Frontal cortex (tissue), 3 donors: ENCODE measurements at regions not wholly inside any gene's neighbourhood (a gene's known extent, or its start where the extent isn't known, plus 50 kb on each side); places are given as distances from the start of the nearest gene placed in this dataset.
A peak's percentile ranks its signal among the peaks of the same experiment; 100 is the strongest.

Source experiments
- DNase-seq, 2 donors: peaks; one replicate each; pipeline ENCODE4 v3.0.0; 2012; ENCODE audit warnings: low spot score in 2 of 2
- FAIRE-seq: peaks from 2 replicates; lab custom pipeline; 2012; peaks lifted over from hg19 to GRCh38; lab: Jason Lieb, UNC
- donor health status: control.
- donor health status: control.
- donor health status: control.

DNA sequence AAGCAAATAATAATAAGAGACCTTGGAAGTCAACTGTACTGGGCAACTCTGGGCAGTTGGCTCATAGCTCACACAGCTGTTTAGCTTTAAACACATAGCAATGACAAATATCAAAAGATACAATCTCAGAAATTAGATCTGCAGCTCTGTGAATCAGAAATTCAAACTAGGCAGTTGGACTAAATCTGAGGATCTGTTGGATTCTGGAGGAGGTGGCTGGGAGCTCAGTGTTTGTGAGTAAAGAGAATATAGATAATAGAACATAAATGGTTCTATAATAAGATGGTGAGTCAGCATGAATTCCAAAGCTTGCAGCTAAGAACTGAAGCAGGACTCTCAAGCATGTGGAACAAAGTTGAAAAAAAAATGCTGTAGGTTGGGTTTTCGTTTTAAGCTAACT, 1949.4 kb upstream of the SEL1L start:
- no peak for DNase-seq
- no peak for FAIRE-seq

- no peak for DNase-seq
- no peak for FAIRE-seq
Observed at GRCh38 chr14:83485591-83485990, 1951.9 kb upstream of the SEL1L start.

DNA sequence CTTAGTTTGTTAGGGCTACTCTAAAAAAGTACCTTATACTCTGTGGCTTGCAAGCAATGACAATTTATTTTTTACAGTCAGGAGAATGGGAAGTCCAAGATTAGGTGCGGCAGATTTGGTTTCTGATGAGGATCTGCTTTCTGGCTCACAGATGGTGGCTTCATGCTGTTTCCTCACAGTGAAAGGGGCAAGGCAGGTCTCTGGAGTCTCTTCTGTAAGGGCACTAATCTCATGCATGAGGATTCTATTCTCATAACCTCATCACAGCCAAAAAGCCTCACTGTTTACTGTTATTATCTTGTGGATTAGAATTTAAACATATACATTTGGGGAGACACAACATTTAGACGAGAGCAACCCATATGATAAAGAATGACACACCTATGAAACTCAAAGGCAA, 1957.4 kb upstream of the SEL1L start:
- FAIRE-seq (no peak), DNase-seq (no peak)

DNA sequence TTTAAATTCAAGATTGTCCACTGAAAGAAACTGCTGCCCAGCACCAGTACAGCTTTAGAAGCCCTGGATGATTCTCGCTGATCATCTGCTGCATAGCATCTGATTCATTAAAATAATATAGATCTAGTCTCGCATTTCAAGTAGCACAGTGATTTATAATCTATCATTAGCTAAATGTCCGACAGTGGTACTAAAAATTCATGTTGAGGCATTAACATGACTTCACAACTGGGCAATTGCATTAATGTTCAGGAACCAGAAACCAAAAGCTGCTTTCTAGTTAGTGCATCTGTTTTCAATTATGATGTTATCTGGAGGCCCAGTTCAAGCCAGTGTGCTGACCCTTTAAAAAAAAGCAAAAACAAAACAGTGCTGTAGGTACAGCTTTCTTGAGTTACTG, 1987.2 kb upstream of the SEL1L start:
- FAIRE-seq (no peak), DNase-seq (no peak)

- FAIRE-seq (no peak), DNase-seq (no peak)
Observed at GRCh38 chr14:83529531-83529930, 1995.9 kb upstream of the SEL1L start.

- DNase-seq (no peak), FAIRE-seq (no peak)
Observed at GRCh38 chr14:83533734-83534133, 1996.2 kb upstream of the FLRT2 start.

DNA sequence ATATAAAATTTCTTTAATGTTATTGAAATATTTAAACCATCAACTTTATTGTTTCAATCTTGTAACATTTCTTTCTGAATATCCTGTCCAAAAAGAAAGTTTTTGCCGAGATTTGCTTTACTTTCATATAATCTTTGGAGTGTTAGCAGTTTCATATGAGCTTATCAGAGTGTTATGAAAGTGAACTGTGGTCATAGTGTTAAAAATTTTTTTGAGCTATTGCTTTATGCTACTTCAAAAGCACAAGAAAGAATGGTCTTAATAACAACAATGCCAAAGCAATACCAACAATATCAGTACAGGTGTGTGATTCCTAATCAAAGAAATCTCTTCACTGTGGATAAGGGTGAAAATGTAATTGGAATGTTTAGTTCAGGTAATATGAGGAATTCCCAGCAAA, 1994.9 kb upstream of the FLRT2 start:
- FAIRE-seq: peak; percentile 6
- DNase-seq: no peak

- FAIRE-seq (no peak), DNase-seq (no peak)
Observed at GRCh38 chr14:83535444-83535843, 1994.5 kb upstream of the FLRT2 start.

- DNase-seq (no peak), FAIRE-seq (no peak)
Observed at GRCh38 chr14:83541147-83541546, 1988.8 kb upstream of the FLRT2 start.

GRCh38 chr14:83548061-83548839, 1981.7 kb upstream of the FLRT2 start:
- FAIRE-seq (no peak), DNase-seq (no peak)

GRCh38 chr14:83556065-83556464, 1973.9 kb upstream of the FLRT2 start:
- no peak for FAIRE-seq
- no peak for DNase-seq

- FAIRE-seq: no peak
- DNase-seq: no peak
Observed at GRCh38 chr14:83556746-83557453, 1973.0 kb upstream of the FLRT2 start.

DNA sequence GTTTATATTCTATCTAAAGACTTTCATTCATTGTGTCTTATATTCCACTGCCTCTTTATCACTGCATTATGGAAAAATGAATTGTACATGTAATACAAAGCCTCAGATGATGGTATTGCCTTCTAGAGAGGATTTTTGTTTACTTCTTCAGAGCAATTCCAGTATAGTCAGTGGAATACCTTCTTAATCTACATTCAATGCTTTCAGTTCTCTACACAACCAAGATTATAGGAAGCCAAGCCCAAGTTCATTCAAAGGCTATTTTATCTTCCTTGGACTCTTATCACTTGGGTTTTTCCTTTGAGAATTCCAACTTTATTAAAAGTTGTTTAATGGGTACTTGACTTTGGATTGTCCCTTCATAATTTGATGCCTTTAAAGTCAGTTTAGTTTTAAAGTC, 1971.0 kb upstream of the FLRT2 start:
- FAIRE-seq: no peak
- no peak for DNase-seq

GRCh38 chr14:83559721-83560120, 1970.2 kb upstream of the FLRT2 start:
- no peak for DNase-seq
- FAIRE-seq: no peak

GRCh38 chr14:83561261-83561660, 1968.7 kb upstream of the FLRT2 start:
- no peak for DNase-seq
- no peak for FAIRE-seq

DNA sequence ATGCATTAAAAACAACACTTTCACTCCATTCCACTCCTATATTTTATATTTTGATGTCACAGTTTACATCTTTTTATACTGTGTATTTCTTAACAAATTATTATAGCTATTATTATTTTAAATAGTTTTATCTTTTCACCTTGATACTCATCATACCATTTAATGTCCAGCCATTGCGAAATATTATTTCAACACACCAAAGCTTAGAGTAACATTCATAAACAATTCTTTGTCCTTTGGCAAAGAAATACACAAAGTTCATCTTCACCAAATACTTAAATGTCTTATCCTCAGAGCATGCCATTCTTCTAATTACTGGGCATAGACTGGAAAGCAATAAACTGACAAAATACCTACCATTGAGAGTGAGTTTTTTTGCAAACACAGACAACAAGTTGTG, 1963.4 kb upstream of the FLRT2 start:
- FAIRE-seq (no peak), DNase-seq (no peak)

- no peak for FAIRE-seq
- no peak for DNase-seq
Observed at GRCh38 chr14:83568141-83568540, 1961.8 kb upstream of the FLRT2 start.

DNA sequence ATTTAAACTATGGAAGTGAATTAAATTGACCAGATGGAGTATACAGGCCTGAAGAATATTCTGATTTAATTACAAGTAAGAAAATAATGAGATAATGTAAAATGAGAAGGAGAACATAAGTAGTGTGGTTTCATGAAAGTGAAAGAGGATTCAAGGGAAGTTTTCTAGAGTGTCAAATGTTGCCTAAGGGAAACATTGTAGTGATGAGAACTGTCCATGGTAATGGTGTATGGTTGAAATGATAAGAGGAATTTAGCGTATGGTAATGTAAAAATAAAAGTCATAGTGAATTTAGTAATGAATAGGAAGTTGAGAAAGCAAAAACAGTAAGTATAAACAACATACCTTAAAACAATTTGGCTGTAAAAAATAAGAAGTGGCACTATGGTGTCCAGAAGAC, 1954.6 kb upstream of the FLRT2 start:
- FAIRE-seq: no peak
- no peak for DNase-seq

DNA sequence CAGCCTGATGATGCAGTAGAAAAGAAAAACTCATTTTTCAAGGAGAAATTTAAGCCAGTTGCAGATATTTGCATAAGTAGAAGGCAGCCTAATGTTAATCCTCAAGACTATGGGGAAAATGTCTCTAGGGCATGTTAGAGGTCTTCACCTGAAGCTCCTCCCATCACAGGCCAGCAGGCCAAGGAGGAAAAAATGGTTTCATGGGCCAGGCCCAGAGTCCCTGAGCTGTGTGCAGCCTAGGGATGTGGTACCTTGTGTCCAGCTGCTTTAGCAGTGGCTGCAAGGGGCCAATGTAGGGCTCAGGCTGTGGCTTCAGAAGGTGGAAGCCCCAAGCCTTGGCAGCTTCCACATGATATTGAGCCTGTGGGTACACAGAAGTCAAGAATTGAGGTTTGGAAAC, 1946.7 kb upstream of the FLRT2 start:
- FAIRE-seq (no peak), DNase-seq (no peak)

- DNase-seq: no peak
- FAIRE-seq: no peak
Observed at GRCh38 chr14:83594874-83595273, 1935.1 kb upstream of the FLRT2 start.

GRCh38 chr14:83607682-83608081, 1922.3 kb upstream of the FLRT2 start:
- FAIRE-seq: no peak
- no peak for DNase-seq

GRCh38 chr14:83611491-83611890, 1918.5 kb upstream of the FLRT2 start:
- FAIRE-seq (no peak), DNase-seq (no peak)
